Transverse colon (tissue), 4 donors: ENCODE measurements at regions not wholly inside any gene's neighbourhood (a gene's known extent, or its start where the extent isn't known, plus 50 kb on each side); places are given as distances from the start of the nearest gene placed in this dataset.

Experiments
- DNase-seq: peaks from one replicate; pipeline ENCODE4 v3.0.0-alpha.2; 2019
- H3K27ac ChIP-seq, 4 donors: fragments of 200-600 bp; sonication (generic); 2 replicates each; pipeline ENCODE4 v1.5.1; 2016 to 2018; ENCODE audit warnings: inconsistent platforms in 4 of 4
- H3K27me3 ChIP-seq: fragments of 200-600 bp; sonication (generic); 2 replicates; pipeline ENCODE4 v1.5.1; 2017; ENCODE audit warnings: inconsistent platforms
- H3K36me3 ChIP-seq, 4 donors: fragments of 200-600 bp; sonication (generic); 2 replicates each; pipeline ENCODE4 v1.5.1; 2017 to 2019; ENCODE audit warnings: inconsistent platforms in 4 of 4
- H3K4me1 ChIP-seq, 4 donors: fragments of 200-600 bp; sonication (generic); 2 replicates each; pipeline ENCODE4 v1.5.1; 2017 to 2020; ENCODE audit warnings: inconsistent platforms in 4 of 4
- H3K4me3 ChIP-seq, 4 donors: fragments of 200-600 bp; sonication (generic); 1 replicate in 1 of 4; 2 replicates in 3 of 4; pipeline versions ENCODE4 v1.5.1 to v1.6.1; 2017 to 2019; ENCODE audit warnings: inconsistent platforms in 4 of 4
- H3K9me3 ChIP-seq, 2 donors: fragments of 200-600 bp; sonication (generic); 2 replicates each; pipeline ENCODE4 v1.5.1; 2017 to 2019; ENCODE audit warnings: inconsistent platforms in 2 of 2
- EP300 ChIP-seq: sonication (generic); formaldehyde crosslinking; IDR thresholded peaks from one replicate; pipeline ENCODE4 v1.6.1; 2017; ENCODE audit warnings: antibody characterized with exemption, low read depth
- POLR2A ChIP-seq: fragments of 450-650 bp; IDR thresholded peaks from one replicate; pipeline ENCODE4 v1.6.1; 2016; ENCODE audit warnings: antibody characterized with exemption, mild to moderate bottlenecking, moderate library complexity
- POLR2AphosphoS5 ChIP-seq, 3 donors: sonication (generic); formaldehyde crosslinking; IDR thresholded peaks; one replicate each; pipeline ENCODE4 v1.6.1; 2016; ENCODE audit warnings: antibody characterized with exemption in 3 of 3
- WGBS, 2 donors: methylation state at CpG; one replicate each; pipeline ENCODE4 v1.1.5; 2018; ENCODE audit warnings: low coverage in 1 of 2; 5-methylcytosine and 5-hydroxymethylcytosine counted together
- in situ Hi-C, 4 donors: fragments of 200-750 bp; cut with MboI; loops; one replicate each; pipeline versions ENCODE4 v1.15.0 to v1.15.1; 2017; ENCODE audit warnings: low sequenced_read_pairs in 3 of 4, low pct_ligation_motif_present in 1 of 4, low pct_unique_long_range_greater_than_20kb in 1 of 4
- intact Hi-C: fragments of 100-400 bp; cut with DNase I; formaldehyde crosslinking; loops from one replicate; pipeline ENCODE4 v1.15.1; 2023; ENCODE audit warnings: low total_unique reads
- TF ChIP-seq, protein P1 (sequence below), 5 experiments: fragments of 200-600 bp in 3 of 5; fragments of 450-650 bp in 2 of 5; sonication (generic) in 3 of 5; IDR thresholded peaks; 1 replicate in 2 of 5; 2 replicates in 3 of 5; pipeline ENCODE4 v1.5.1; 2016 to 2017; ENCODE audit warnings: antibody characterized with exemption in 5 of 5, inconsistent platforms in 3 of 5, mild to moderate bottlenecking in 2 of 5, moderate library complexity in 1 of 5

DNA sequence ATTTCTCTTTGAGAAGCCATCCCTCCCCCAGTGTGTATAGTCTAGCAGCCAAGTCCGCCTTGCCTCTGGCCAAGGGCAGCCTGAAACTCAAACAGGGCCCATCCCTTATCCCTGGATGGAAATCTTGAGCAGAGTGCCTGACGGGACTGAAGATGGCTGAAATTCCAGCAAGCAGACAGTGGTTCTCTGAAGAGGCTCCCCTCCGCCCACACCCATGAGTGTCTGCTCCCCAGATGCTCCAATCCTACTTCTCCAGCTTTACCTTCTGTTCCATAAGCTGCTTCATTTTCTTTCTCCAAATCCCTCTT is 396.2 kb downstream of the NUAK1 start:
- intact Hi-C loops: no loop called here
- TF ChIP-seq POLR2A (no peak), EP300 (no peak), POLR2AphosphoS5 (IDR thresholded peaks at IDR 0.05) (no peak)
- TF ChIP-seq, protein P1, sequence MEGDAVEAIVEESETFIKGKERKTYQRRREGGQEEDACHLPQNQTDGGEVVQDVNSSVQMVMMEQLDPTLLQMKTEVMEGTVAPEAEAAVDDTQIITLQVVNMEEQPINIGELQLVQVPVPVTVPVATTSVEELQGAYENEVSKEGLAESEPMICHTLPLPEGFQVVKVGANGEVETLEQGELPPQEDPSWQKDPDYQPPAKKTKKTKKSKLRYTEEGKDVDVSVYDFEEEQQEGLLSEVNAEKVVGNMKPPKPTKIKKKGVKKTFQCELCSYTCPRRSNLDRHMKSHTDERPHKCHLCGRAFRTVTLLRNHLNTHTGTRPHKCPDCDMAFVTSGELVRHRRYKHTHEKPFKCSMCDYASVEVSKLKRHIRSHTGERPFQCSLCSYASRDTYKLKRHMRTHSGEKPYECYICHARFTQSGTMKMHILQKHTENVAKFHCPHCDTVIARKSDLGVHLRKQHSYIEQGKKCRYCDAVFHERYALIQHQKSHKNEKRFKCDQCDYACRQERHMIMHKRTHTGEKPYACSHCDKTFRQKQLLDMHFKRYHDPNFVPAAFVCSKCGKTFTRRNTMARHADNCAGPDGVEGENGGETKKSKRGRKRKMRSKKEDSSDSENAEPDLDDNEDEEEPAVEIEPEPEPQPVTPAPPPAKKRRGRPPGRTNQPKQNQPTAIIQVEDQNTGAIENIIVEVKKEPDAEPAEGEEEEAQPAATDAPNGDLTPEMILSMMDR (IDR thresholded peaks at IDR 0.05): no peak
- no peak overlapping the region for H3K4me3 ChIP-seq
- H3K9me3 ChIP-seq: no peaks in the 10 kb centered on the region
- peaks cover 0 to 12% (median 3%) of the 10 kb centered on the region in 4 donors for H3K4me1 ChIP-seq
- no peaks in the 10 kb centered on the region for H3K36me3 ChIP-seq
- 67 to 90% methylated on average over 2 to 3 of the region's 3 CpGs for WGBS, 2 donors
- no peaks in the 10 kb centered on the region for H3K27me3 ChIP-seq
- H3K27ac ChIP-seq: no peak overlapping the region
- in situ Hi-C loops: no loop called here
- DNase-seq: no peak

DNA sequence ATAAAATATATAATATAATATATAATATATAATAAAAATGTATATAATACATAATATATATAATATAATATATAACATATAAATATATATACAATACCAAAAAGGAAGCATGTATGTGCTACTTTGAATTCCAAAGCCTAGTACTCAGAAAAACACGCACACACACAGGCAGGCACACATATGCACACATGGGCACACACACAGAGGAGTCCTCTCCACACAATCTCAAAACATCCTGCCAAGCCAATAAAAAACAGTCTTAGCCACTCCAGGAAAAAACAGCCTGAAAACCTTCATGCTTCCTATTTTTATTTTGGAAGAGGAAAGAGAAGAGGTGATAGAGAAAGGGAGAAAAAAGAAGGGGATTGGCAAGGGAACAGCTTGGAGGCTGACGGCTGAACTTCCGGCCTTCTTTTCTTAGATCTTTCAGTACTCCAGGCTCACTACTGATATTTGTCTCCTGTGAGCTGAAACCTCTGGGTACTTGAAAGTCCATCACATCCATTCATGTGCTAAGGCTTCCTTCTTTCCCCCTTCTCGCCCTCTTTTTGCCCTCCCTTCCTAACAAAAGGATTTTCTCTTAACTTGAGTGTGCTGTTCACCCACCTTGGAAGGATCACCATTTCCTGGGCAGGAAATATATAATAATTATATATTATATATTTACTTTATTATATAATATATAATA is 394.2 kb downstream of the NUAK1 start:
- 80 to 82% methylated on average over 2 to 4 of the region's 4 CpGs for WGBS, 2 donors
- H3K9me3 ChIP-seq: no peaks in the 10 kb centered on the region
- peaks cover 0 to 12% (median 3%) of the 10 kb centered on the region in 4 donors for H3K4me1 ChIP-seq
- TF ChIP-seq, protein P1 (IDR thresholded peaks at IDR 0.05): no peak
- TF ChIP-seq EP300 (no peak), POLR2A (no peak), POLR2AphosphoS5 (IDR thresholded peaks at IDR 0.05) (no peak)
- H3K36me3 ChIP-seq: no peaks in the 10 kb centered on the region
- no peak for DNase-seq
- in situ Hi-C loops (no loop called here), intact Hi-C loops (no loop called here)
- no peaks in the 10 kb centered on the region for H3K27me3 ChIP-seq
- H3K27ac ChIP-seq: no peak overlapping the region
- H3K4me3 ChIP-seq: no peak overlapping the region

DNA sequence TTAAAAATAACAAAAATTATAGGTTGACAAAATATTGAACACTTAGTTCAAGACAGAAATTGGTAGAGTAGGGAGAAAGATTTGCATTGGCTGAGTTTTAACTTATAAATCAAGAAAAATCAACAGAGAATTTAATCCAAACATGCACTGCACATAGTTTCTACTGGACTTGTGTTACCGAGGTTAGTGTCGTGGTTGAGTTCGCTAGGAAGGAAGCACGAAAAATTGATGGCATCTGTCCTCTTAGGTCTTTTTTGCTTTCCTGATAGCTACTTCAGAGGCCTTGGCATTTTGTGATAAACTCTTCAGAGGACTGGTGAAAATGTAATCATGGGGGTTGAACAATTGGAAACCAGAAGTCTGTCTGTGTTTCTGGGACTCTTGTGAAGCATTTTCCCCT is 392.9 kb downstream of the NUAK1 start:
- Histone ChIP-seq H3K4me1 (peaks cover 0 to 8% (median 0%) of the 10 kb centered on the region in 4 donors), H3K27me3 (no peaks in the 10 kb centered on the region), H3K9me3 (no peaks in the 10 kb centered on the region), H3K4me3 (no peak overlapping the region), H3K36me3 (no peaks in the 10 kb centered on the region), H3K27ac (no peak overlapping the region)
- 74 to 79% methylated on average over 4 of the region's 4 CpGs for WGBS, 2 donors
- intact Hi-C loops (no loop called here), in situ Hi-C loops (no loop called here)
- DNase-seq: no peak
- TF ChIP-seq POLR2AphosphoS5 (IDR thresholded peaks at IDR 0.05) (no peak), EP300 (no peak), POLR2A (no peak)
- TF ChIP-seq, protein P1 (IDR thresholded peaks at IDR 0.05): no peak

DNA sequence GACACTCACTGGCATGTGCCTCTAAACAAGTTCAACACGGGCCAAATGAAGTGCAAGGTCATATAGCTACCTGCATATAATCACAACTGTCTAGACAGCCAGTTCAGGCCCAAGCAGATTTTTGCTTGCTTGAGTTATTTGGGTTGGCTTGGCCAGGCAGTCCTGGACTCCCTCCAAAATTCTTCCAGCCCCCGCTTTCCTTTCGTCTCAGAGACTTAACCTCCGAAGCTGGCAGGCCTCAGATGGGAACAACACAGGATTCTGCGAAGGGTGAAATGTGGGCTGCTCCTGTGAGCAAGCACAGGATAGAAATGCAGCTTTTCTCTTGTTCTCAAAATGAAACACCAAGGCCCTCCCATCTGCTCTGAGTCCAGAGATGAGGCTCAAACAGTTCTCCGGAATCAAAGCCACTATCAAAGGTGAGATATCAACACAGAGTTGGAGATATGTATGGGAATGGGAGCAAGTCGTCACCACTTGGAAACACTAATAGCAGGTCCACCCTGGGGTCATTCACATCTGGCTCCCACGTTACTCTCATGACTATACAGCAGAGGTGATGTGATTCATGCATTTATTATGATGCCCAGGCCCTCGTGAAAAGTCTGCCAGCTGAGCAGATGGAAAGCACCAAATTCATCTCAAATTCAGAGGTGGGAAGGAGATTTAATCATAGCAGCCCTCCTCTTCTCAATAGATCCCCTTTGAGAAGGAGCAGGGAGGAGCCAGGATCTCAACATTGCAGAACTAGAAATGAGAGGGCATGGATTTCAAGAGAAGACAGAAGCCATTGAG is 389.8 kb downstream of the NUAK1 start:
- Histone ChIP-seq H3K9me3 (no peaks in the 10 kb centered on the region), H3K27me3 (no peaks in the 10 kb centered on the region), H3K4me1 (no peaks in the 10 kb centered on the region), H3K27ac (no peak overlapping the region), H3K4me3 (no peak overlapping the region), H3K36me3 (no peaks in the 10 kb centered on the region)
- intact Hi-C loops: no loop called here
- no peak for DNase-seq
- 40 to 65% methylated on average over 1 to 9 of the region's 9 CpGs for WGBS, 2 donors
- TF ChIP-seq POLR2AphosphoS5 (IDR thresholded peaks at IDR 0.05) (no peak), EP300 (no peak), POLR2A (no peak)
- TF ChIP-seq, protein P1 (IDR thresholded peaks at IDR 0.05): no peak
- in situ Hi-C loops: no loop called here
